Breast epithelium (tissue), 4 donors: ENCODE measurements at regions not wholly inside any gene's neighbourhood (a gene's known extent, or its start where the extent isn't known, plus 50 kb on each side); places are given as distances from the start of the nearest gene placed in this dataset.

Experiments
- DNase-seq, 2 donors: peaks; one replicate each; pipeline ENCODE4 v3.0.0-alpha.2; 2019; ENCODE audit warnings: low spot score in 2 of 2
- H3K27ac ChIP-seq, 2 donors: fragments of 200-600 bp; sonication (generic) in 1 of 2; one replicate each; pipeline ENCODE4 v1.5.1; 2016 to 2019; ENCODE audit warnings: mild to moderate bottlenecking in 1 of 2
- H3K27me3 ChIP-seq, 2 donors: fragments of 200-600 bp; sonication (generic) in 1 of 2; one replicate each; pipeline versions ENCODE4 v1.5.1 to v1.6.0; 2017 to 2019; ENCODE audit warnings: control low read depth in 1 of 2, mild to moderate bottlenecking in 1 of 2
- H3K36me3 ChIP-seq: fragments of 200-600 bp; one replicate; pipeline ENCODE4 v1.5.1; 2019
- H3K4me1 ChIP-seq, 2 donors: fragments of 200-600 bp; sonication (generic); one replicate each; pipeline ENCODE4 v1.5.1; 2016 to 2019; ENCODE audit warnings: control low read depth in 1 of 2
- H3K4me3 ChIP-seq, 3 donors: fragments of 200-600 bp; sonication (generic); 1 replicate in 2 of 3; 2 replicates in 1 of 3; pipeline ENCODE4 v1.5.1; 2016 to 2019; ENCODE audit warnings: mild to moderate bottlenecking in 3 of 3, moderate library complexity in 2 of 3
- H3K9me3 ChIP-seq, 2 donors: fragments of 200-600 bp; sonication (generic) in 1 of 2; one replicate each; pipeline ENCODE4 v1.5.1; 2016 to 2019; ENCODE audit warnings: control low read depth in 1 of 2
- POLR2A ChIP-seq: fragments of 450-650 bp; IDR thresholded peaks from one replicate; pipeline ENCODE4 v1.6.1; 2016; ENCODE audit warnings: antibody characterized with exemption, mild to moderate bottlenecking, moderate library complexity
- POLR2AphosphoS5 ChIP-seq, 3 donors: sonication (generic); formaldehyde crosslinking; IDR thresholded peaks; one replicate each; pipeline ENCODE4 v1.6.1; 2017; ENCODE audit warnings: antibody characterized with exemption in 3 of 3
- intact Hi-C: fragments of 100-400 bp; cut with DNase I; formaldehyde crosslinking; loops from one replicate; pipeline ENCODE4 v1.15.1; 2023; ENCODE audit warnings: low total_unique reads
- TF ChIP-seq, protein P1 (sequence below), 3 donors: fragments of 450-650 bp; IDR thresholded peaks; one replicate each; pipeline ENCODE4 v1.5.1; 2016 to 2017; ENCODE audit warnings: antibody characterized with exemption in 3 of 3, mild to moderate bottlenecking in 3 of 3, moderate library complexity in 3 of 3

GRCh38 chr5:130260481-130260880 is 356.2 kb downstream of the CHSY3 start:
- no peaks in the 10 kb centered on the region for H3K27me3 ChIP-seq
- intact Hi-C loops, result no loop called here
- TF ChIP-seq, protein P1, sequence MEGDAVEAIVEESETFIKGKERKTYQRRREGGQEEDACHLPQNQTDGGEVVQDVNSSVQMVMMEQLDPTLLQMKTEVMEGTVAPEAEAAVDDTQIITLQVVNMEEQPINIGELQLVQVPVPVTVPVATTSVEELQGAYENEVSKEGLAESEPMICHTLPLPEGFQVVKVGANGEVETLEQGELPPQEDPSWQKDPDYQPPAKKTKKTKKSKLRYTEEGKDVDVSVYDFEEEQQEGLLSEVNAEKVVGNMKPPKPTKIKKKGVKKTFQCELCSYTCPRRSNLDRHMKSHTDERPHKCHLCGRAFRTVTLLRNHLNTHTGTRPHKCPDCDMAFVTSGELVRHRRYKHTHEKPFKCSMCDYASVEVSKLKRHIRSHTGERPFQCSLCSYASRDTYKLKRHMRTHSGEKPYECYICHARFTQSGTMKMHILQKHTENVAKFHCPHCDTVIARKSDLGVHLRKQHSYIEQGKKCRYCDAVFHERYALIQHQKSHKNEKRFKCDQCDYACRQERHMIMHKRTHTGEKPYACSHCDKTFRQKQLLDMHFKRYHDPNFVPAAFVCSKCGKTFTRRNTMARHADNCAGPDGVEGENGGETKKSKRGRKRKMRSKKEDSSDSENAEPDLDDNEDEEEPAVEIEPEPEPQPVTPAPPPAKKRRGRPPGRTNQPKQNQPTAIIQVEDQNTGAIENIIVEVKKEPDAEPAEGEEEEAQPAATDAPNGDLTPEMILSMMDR (IDR thresholded peaks at IDR 0.05), result no peak
- TF ChIP-seq POLR2A (no peak), POLR2AphosphoS5 (IDR thresholded peaks at IDR 0.05) (no peak)
- no peak for DNase-seq
- no peaks in the 10 kb centered on the region for H3K4me1 ChIP-seq
- no peak overlapping the region for H3K4me3 ChIP-seq
- H3K27ac ChIP-seq, result no peak overlapping the region
- peaks cover 0 to 7% of the 10 kb centered on the region in 2 donors for H3K9me3 ChIP-seq
- H3K36me3 ChIP-seq, result no peaks in the 10 kb centered on the region

- intact Hi-C loops, result no loop called here
- Histone ChIP-seq H3K4me3 (no peak overlapping the region), H3K4me1 (no peaks in the 10 kb centered on the region), H3K27ac (no peak overlapping the region), H3K9me3 (peaks cover 0 to 7% of the 10 kb centered on the region in 2 donors), H3K27me3 (no peaks in the 10 kb centered on the region), H3K36me3 (no peaks in the 10 kb centered on the region)
- DNase-seq, result no peak
- no peak for TF ChIP-seq POLR2AphosphoS5 (IDR thresholded peaks at IDR 0.05)
- TF ChIP-seq, protein P1 (IDR thresholded peaks at IDR 0.05), result no peak
- no peak for TF ChIP-seq POLR2A
These were observed 347.7 kb downstream of the CHSY3 start for GRCh38 chr5:130251931-130252330.

GRCh38 chr5:130243641-130244040 is 339.4 kb downstream of the CHSY3 start:
- no peak for DNase-seq
- TF ChIP-seq, protein P1 (IDR thresholded peaks at IDR 0.05), result no peak
- TF ChIP-seq POLR2AphosphoS5 (IDR thresholded peaks at IDR 0.05) (no peak), POLR2A (no peak)
- no peaks in the 10 kb centered on the region for H3K27me3 ChIP-seq
- no peaks in the 10 kb centered on the region for H3K9me3 ChIP-seq
- H3K4me3 ChIP-seq, result no peak overlapping the region
- H3K27ac ChIP-seq, result no peak overlapping the region
- intact Hi-C loops, result no loop called here
- no peaks in the 10 kb centered on the region for H3K36me3 ChIP-seq
- no peaks in the 10 kb centered on the region for H3K4me1 ChIP-seq

DNA sequence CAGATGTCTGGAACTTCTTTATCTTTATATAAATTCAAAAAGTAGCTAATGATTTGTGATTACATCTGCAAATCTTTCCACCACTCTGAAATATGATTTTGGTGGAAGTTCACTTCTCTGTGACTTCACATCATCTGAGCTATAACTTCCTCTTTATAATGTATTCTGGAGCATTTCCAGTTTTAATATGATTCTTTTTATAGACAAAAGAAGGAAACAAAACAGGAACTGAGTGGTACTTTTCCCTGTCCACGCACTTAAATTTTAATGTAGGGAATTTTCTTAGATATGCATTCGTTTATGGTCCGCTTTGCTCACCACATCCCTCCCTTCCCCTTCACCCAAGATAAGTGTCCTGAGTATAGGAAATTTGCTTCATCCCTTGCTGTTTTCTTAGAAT is 333.5 kb downstream of the CHSY3 start:
- no peaks in the 10 kb centered on the region for H3K36me3 ChIP-seq
- intact Hi-C loops, result no loop called here

More for the DNA sequence above, 333.5 kb downstream of the CHSY3 start:
- no peaks in the 10 kb centered on the region for H3K9me3 ChIP-seq
- TF ChIP-seq POLR2AphosphoS5 (IDR thresholded peaks at IDR 0.05) (no peak), POLR2A (no peak)
- TF ChIP-seq, protein P1 (IDR thresholded peaks at IDR 0.05), result no peak
- H3K27me3 ChIP-seq, result no peaks in the 10 kb centered on the region
- H3K27ac ChIP-seq, result no peak overlapping the region
- no peaks in the 10 kb centered on the region for H3K4me1 ChIP-seq
- no peak overlapping the region for H3K4me3 ChIP-seq
- no peak for DNase-seq
